ENCODE measurements at regions not wholly inside any gene's neighbourhood (a gene's known extent, or its start where the extent isn't known, plus 50 kb on each side); places are given as distances from the start of the nearest gene placed in this dataset.
"Not testable (repeated sequence)": the region's sequence is repeated elsewhere in the genome, so short reads cannot be mapped to it uniquely, and the experiment has no call there.

DNA sequence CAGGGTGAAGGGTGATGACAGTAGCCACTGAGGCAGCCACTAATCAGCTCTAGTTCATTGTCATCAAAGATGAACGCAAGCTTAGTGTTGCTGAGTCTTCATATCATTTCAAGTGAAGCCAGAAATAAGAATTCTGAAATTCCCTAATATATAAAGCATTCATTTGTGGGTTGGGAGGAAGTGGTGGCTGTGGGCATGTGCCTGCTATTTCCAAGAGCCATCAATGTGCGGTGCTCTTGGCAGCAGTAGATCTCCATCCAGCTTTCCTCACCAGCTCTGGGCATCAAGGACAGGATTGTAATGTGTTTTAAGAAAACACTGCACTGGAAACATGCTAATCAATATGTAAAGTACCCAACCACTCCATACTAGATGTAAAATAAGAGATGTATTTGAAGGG is 202.5 kb upstream of the AHR start:
- DNase-seq = no peak

DNA sequence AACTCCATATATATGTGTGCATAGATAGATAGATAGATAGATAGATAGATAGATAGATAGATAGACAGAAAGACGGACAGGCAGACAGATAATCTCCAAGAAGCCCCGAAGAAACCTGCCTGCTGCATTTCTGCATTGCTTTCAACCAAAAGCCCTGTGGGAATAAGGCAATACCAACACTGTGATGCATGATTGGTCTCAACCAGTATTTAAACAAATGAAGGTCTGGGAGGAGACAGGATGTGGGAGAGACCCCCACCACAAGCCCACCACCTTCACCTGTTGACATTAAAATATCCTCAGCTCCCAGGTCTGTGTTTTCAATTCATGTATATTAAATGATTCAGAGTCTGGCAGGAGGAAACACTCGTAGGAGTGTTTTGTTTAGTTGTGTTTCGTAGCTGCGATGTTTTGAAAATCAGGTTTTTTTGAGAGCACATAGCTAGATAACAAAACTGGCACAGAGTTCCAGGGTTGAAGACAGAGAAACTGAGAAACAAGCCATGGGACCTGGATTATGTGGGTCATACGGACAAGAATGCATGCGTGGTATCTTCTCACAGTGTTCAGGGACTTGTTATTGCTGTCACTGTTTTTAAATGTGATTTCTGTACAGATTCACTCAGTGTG is 200.7 kb upstream of the AHR start:
- no peak for DNase-seq

GRCh38 chr7:17098515-17098914 is 199.9 kb upstream of the AHR start:
- no peak for DNase-seq

DNA sequence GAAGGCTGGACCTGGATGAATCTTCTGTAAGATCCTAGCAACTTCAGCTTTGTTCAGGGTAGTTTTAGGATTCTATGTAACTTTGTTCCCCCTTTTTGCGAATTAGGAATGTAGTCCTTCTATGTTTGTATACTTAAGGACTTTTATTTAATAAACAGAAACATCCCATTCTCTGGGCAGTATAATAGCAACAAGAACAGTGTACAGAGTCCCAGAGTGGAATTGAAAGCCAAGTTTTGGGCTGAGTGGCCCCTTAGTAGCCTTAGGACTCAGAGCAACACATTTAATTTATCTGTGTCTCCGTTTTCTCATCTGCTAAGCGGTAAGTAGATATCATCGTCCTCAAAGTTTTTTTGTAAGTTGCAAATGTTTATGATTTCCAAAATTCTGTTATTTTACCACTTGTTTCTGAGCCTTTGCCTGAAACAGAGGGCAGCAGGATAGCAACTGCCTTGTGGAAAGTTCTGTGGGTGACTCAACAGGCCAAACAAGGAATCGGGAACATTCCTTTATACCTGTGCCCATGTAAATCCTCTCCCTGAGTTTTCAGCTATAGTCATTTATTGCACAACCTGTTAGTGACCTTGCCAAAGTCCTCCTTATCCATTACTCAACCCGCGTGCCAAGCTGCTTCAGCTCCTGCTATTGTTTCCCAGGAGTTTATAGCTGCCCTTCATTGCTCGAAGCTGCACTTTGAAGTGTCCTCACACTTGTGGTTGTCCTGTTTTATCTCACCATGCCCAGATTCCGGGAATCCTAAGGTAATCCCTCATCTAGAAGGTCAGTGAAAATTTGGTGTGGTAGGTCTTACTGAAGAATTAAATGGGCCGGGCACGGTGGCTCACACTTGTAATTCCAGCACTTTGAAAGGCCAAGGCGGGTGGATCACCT is 199.1 kb upstream of the AHR start:
- DNase-seq = no peak

GRCh38 chr7:17099974-17100509 is 198.4 kb upstream of the AHR start:
- DNase-seq = not testable (repeated sequence)

DNA sequence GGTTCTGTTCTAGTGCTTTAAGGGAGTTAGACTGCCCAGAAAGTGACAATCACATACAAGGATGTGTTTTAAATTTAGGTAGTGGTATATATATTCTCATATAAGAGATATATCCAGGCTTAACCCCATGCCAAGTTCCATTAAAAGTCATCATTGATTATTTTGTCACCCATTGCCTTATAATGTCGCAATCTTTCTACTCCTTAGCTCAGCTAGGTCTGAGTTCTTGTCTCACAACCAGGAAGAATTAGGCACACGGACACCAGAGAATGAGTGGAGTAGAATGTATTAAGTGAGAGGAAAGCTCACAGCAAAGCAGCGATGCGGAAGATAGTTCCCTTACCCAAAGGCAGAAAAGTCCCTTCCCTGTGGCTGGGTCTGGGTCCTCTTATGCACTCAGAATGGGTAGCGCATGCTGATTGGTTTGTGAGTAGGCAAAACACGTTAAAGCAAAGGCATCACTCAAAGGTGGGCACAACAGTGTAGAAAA is 197.2 kb upstream of the AHR start:
- DNase-seq = no peak

DNA sequence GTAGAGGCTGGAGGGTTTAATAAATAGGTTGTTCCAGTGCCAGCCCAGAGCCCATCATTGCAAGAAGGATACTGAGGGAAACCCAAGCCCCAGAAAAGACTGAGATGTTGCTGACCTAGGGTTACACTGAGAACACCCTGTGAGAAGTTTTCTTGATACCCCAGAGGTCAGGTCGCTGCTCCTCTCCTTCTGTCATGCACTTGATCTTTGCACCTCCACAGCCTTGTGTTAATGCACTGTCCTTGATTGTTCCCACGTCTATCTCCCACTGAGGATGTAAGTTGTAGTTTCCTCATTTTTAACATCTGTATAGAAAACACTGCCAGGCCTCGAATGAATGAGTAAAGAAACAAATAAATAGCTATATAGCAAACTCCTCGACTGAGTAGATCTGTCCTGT is 195.3 kb upstream of the AHR start:
- DNase-seq = no peak

GRCh38 chr7:17103984-17104383 is 194.5 kb upstream of the AHR start:
- no peak for DNase-seq

- no peak for DNase-seq
These were observed 194.0 kb upstream of the AHR start for GRCh38 chr7:17104419-17104818.

GRCh38 chr7:17105701-17106100 is 192.8 kb upstream of the AHR start:
- DNase-seq = no peak

DNA sequence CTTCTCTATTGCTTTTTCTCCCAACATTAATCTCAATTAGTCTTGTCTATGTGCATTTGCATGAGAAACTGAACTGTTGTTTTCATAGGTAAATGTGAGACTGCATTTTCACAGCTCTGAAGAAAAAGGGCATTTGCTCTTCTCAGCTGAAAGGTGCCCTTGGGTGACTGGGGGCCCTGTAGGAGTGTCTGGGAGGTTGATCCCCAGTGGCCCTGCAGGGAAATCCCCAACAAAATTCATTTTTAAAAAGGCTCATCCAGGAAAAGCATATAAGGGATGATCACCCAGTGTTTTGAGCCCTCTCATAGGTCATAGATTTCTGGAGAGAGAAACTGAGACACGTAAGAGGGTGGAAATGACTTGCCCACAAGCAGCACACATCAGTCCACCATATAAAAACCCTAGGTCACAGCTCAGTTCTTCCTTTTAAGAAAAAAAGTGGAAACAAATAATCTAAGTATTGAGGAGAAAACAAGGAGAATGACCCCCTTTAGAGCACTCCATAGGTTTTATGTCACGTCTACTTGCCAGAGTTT is 190.3 kb upstream of the AHR start:
- no peak for DNase-seq

GRCh38 chr7:17109020-17109419 is 189.4 kb upstream of the AHR start:
- DNase-seq = no peak

- not testable (repeated sequence) for DNase-seq
These were observed 184.7 kb upstream of the AHR start for GRCh38 chr7:17113770-17114169.

DNA sequence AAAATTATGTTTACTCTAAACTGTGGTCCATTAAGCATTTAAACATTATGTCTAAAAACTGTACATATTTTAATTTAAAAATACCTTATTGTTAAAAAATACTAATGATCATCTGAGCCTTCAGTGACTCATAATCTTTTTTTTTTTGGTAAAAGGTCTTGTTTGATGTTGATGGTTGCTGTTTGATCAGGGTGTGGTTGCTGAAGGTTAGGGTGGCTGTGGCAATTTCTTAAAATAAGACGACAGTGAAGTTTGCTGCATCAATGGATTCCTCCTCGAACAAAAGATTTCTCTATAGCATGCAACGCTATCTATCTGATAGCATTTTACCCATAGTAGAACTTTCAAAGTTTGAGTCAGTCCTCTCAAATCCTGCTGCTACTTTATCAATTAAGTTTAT is 180.0 kb upstream of the AHR start:
- no peak for DNase-seq

DNA sequence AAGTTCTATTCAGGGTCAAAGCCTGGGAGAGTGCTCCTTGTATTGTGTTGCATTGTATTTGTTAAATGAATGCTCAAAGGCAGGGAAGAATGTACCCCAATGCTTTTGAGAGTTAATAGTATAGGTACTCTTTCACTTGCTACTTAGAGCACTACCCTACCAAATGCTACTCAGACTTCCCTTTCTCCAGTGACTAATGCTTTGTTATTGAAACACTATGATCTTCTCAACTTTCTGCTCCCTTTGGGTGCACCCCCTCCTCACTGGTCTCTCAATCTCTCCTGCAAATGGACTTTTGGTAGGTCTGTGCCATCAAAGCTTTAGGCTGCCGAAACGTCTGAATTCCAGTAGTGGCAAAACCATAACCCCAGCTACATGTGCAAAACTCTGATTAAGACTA is 177.7 kb upstream of the AHR start:
- DNase-seq = no peak

DNA sequence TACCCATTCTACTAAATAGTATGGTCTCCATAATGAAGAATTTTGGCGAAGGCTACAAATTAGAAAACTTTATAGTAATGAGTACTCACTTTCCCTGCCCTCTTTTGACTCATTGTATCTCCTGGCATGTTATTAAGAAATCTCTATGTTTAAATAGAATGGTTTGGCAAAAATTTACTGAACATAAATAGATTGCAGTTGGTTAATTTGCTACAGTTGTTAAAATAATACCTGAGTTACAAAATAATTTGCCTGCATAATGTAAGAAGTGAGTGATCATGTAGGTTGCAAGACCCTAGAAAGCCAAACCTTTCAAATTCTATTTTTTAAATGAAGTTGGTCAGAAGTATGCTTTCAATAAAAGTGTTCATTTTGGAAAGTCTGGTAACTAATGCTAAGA is 176.8 kb upstream of the AHR start:
- DNase-seq = no peak

DNA sequence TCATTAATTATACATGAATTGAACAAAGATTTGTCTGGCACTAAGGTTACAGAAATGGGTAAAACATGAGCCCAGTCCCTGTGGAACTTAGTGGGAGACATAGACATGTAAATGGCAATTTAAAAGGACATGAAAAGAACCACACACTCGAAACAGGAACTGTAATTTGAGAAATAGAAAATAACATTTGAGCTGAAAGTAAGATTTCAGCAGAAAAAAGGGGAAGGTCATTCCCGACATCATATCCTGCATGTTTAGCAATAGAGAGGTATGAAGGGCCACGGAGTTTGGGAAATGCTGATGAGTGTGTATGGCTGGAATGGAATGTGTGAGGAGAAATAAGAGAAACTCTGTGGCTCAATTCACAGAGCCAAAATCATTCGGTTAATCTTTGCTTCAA is 175.4 kb upstream of the AHR start:
- DNase-seq = no peak

DNA sequence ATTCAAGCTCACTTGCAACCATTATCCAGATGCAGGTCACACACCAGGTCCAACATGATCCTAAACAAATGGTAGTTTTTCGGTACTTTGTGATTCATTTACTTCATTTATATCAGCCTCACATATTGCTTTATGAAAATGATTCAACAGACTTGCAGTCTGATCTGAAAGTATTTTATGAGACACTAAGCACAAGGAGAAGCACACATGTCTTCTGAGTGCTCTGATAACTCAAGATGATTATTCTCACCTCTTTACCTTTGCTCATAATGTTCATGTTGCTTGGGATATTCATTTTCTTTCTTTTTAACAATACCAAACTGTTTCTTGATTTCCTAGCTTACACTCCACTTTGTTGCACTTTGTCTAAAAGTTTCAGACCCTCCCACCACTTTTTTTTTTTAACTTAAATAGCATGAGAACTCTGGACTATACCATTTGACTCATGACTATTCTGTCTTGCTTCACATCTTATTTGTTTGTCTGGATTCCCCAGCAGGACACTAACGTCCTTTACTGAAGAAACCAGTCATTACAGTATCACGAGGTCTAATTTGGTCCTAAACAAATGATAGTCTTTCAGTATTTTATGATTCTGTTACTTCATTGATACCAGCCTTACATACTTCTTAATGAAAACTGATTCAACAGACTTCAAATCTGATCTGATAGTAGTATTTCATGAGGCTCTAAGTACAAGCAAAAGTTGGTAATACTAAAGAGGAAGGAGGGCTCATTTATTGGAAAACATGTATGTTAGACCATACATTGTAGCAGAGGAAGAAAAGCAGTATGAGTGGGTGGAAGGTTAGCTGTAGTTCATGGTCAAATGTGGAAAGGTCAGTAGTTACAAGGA is 171.8 kb upstream of the AHR start:
- DNase-seq = no peak

DNA sequence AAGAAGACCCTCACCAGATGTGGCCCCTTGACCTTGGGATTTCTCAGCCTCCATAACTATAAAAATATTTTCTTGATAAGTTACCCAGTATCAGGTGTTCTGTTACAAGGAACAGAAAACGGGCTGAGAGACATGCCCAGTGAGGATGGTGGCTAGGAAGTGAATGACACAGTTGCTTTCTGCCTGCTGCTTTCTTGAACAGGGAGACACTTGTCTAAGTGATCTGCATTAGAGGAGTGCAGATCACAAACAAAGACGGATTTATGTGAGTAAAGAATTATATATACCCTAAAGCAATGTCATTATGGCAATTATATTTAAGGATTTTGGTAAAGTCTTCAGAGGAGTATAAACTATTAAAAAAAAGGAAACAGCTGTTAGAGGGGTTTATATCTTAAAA is 169.2 kb upstream of the AHR start:
- DNase-seq = no peak

GRCh38 chr7:17130281-17131059 is 168.0 kb upstream of the AHR start:
- no peak for DNase-seq

GRCh38 chr7:17131060-17131345 is 167.4 kb upstream of the AHR start:
- DNase-seq = no peak

DNA sequence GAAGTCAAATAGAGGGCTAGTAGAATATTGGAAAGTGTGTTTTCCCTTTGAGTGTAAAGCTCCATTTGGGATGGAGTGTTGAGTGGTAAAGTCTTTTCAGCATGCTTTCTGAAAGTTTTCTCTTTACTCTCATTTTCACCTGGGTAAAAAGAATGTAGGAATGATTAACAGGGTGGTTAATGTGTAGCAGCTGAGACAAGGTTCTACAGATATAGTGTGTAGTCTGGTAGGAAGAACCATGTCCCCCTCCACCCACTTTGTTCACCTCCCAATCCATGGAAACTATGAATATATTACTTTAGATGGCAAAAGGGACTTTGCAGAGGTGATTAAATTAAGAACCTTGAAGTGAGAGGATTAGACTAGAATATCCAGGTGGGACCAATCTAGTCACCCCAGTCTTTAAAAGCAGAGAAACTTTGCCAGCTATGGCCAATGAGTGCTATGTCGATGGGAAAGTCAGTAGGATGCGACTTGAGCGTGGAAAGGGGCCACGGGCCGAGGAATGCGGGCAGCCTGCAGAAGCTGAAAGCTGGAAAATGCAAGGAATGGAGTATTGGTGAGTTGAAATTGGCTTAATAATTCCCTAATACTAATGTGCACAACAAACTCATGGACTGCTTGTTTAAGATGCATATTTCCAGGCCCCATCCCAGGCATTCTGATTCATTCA is 166.3 kb upstream of the AHR start:
- no peak for DNase-seq

Measured in NCI-H187 treated with DMSO at 0.1 percent for 48 hours (cell line).